MM.1S (cell line): ENCODE measurements at regions not wholly inside any gene's neighbourhood (a gene's known extent, or its start where the extent isn't known, plus 50 kb on each side); places are given as distances from the start of the nearest gene placed in this dataset.
"Not testable (repeated sequence)": the region's sequence is repeated elsewhere in the genome, so short reads cannot be mapped to it uniquely, and the experiment has no call there.

Source experiments
- CTCF ChIP-seq: fragments of 300-600 bp; sonication (generic); IDR thresholded peaks from 2 replicates; pipeline ENCODE4 v1.5.1; 2016; ENCODE audit warnings: antibody characterized with exemption, low read length, mixed read lengths
- EZH2 ChIP-seq: fragments of 300-600 bp; sonication (generic); optimal IDR thresholded peaks from 2 replicates; pipeline ENCODE3; 2017; ENCODE audit warnings: low read depth, mild to moderate bottlenecking, antibody characterized with exemption, low read length, mixed read lengths

- not testable (repeated sequence) for TF ChIP-seq CTCF, EZH2
Measured at GRCh38 chr14:22238320-22238719, 350.7 kb downstream of the DAD1 start.
